Suprapubic skin (tissue), 4 donors: ENCODE measurements at regions not wholly inside any gene's neighbourhood (a gene's known extent, or its start where the extent isn't known, plus 50 kb on each side); places are given as distances from the start of the nearest gene placed in this dataset.

Source experiments
- EP300 ChIP-seq: sonication (generic); formaldehyde crosslinking; IDR thresholded peaks from one replicate; pipeline ENCODE4 v1.6.1; 2017; ENCODE audit warnings: antibody characterized with exemption
- POLR2A ChIP-seq, 2 donors: fragments of 450-650 bp; IDR thresholded peaks; one replicate each; pipeline ENCODE4 v1.6.1; 2017; ENCODE audit warnings: antibody characterized with exemption in 2 of 2, mild to moderate bottlenecking in 2 of 2, moderate library complexity in 2 of 2
- POLR2AphosphoS5 ChIP-seq, 3 donors: sonication (generic); formaldehyde crosslinking; IDR thresholded peaks; one replicate each; pipeline ENCODE4 v1.6.1; 2017; ENCODE audit warnings: antibody characterized with exemption in 3 of 3
- TF ChIP-seq, protein P1 (sequence below), 2 donors: fragments of 200-600 bp in 1 of 2; fragments of 450-650 bp in 1 of 2; sonication (generic) in 1 of 2; IDR thresholded peaks; one replicate each; pipeline ENCODE4 v1.5.1; 2016 to 2019; ENCODE audit warnings: antibody characterized with exemption in 2 of 2, mild to moderate bottlenecking in 1 of 2, moderate library complexity in 1 of 2

DNA sequence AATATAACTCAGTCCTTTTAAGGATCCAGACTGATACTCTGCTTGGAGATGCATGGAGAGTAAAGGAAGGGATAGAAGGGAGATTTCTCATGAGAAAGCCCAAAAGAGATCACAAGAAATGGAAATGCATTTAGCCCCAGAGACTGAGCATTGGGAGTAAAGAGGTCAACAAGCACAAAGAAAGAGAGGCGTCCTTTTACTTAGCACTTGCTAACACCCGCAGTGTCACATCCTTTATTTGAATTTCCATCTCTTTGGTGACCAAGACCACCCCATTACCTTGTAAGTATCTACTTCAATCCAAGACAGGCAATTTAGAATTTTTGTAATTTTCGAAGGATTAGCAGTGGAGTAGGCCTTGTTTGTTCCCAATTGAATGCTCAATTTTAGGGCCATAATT is 111.8 kb upstream of the DCC start:
- TF ChIP-seq, protein P1, sequence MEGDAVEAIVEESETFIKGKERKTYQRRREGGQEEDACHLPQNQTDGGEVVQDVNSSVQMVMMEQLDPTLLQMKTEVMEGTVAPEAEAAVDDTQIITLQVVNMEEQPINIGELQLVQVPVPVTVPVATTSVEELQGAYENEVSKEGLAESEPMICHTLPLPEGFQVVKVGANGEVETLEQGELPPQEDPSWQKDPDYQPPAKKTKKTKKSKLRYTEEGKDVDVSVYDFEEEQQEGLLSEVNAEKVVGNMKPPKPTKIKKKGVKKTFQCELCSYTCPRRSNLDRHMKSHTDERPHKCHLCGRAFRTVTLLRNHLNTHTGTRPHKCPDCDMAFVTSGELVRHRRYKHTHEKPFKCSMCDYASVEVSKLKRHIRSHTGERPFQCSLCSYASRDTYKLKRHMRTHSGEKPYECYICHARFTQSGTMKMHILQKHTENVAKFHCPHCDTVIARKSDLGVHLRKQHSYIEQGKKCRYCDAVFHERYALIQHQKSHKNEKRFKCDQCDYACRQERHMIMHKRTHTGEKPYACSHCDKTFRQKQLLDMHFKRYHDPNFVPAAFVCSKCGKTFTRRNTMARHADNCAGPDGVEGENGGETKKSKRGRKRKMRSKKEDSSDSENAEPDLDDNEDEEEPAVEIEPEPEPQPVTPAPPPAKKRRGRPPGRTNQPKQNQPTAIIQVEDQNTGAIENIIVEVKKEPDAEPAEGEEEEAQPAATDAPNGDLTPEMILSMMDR (IDR thresholded peaks at IDR 0.05) = no peak
- TF ChIP-seq POLR2A (IDR thresholded peaks at IDR 0.05) (no peak), POLR2AphosphoS5 (IDR thresholded peaks at IDR 0.05) (no peak), EP300 (no peak)
